ENCODE measurements at regions not wholly inside any gene's neighbourhood (a gene's known extent, or its start where the extent isn't known, plus 50 kb on each side); places are given as distances from the start of the nearest gene placed in this dataset.

DNA sequence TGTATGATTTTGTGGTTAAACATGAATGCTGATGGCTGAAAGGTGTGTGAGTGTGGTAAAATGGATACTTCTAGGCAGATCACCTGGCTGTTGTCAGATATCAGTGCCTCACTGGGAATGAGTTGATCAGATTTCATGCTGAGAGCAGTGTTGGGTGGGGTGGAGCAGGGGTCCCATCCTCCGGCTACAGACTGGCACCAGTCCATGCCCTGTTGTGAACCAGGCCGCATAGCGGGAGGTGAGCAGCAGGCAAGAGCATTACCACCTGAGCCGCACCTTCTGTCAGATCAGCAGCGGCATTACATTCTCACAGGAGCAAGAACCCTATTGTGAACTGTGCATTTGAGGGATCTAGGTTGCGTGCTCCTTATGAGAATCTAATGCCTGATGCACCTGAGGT, 78.7 kb downstream of the GLI2 start:
- TF ChIP-seq POLR2AphosphoS5 (IDR thresholded peaks at IDR 0.05; ENCODE audit: insufficient read depth, low read depth, low read length) (no peak), POLR2A (IDR thresholded peaks at IDR 0.05; ENCODE audit: low read depth, low read length) (no peak), EZH2 (IDR thresholded peaks at IDR 0.05; ENCODE audit: borderline replicate concordance, low read depth, low read length, severe bottlenecking) (no peak)
- TF ChIP-seq, protein P1, sequence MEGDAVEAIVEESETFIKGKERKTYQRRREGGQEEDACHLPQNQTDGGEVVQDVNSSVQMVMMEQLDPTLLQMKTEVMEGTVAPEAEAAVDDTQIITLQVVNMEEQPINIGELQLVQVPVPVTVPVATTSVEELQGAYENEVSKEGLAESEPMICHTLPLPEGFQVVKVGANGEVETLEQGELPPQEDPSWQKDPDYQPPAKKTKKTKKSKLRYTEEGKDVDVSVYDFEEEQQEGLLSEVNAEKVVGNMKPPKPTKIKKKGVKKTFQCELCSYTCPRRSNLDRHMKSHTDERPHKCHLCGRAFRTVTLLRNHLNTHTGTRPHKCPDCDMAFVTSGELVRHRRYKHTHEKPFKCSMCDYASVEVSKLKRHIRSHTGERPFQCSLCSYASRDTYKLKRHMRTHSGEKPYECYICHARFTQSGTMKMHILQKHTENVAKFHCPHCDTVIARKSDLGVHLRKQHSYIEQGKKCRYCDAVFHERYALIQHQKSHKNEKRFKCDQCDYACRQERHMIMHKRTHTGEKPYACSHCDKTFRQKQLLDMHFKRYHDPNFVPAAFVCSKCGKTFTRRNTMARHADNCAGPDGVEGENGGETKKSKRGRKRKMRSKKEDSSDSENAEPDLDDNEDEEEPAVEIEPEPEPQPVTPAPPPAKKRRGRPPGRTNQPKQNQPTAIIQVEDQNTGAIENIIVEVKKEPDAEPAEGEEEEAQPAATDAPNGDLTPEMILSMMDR (IDR thresholded peaks at IDR 0.05; ENCODE audit: extremely low read depth in 1 of 2, insufficient read depth in 1 of 2, low read depth in 1 of 2, low read length in 2 of 2): no peak
- TF ChIP-seq, protein P2, sequence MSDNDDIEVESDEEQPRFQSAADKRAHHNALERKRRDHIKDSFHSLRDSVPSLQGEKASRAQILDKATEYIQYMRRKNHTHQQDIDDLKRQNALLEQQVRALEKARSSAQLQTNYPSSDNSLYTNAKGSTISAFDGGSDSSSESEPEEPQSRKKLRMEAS (IDR thresholded peaks at IDR 0.05; ENCODE audit: insufficient read depth, insufficient read length): no peak
